Hepatocyte (in vitro differentiated cells): ENCODE measurements at regions not wholly inside any gene's neighbourhood (a gene's known extent, or its start where the extent isn't known, plus 50 kb on each side); places are given as distances from the start of the nearest gene placed in this dataset.

Experiments
- DNase-seq: peaks from one replicate; pipeline ENCODE4 v3.0.0-alpha.2; 2016; ENCODE audit warnings: low spot score
- H2AFZ ChIP-seq: fragments of 200-600 bp; sonication (generic); 2 replicates; pipeline ENCODE4 v1.6.0; 2016; ENCODE audit warnings: antibody characterized with exemption, mild to moderate bottlenecking
- H3K27ac ChIP-seq: fragments of 200-600 bp; sonication (generic); 2 replicates; pipeline ENCODE4 v1.5.1; 2016; ENCODE audit warnings: mild to moderate bottlenecking
- H3K27me3 ChIP-seq: fragments of 200-600 bp; sonication (generic); 2 replicates; pipeline ENCODE4 v1.6.1; 2016
- H3K36me3 ChIP-seq: fragments of 200-600 bp; sonication (generic); replicated peaks from 2 replicates; pipeline ENCODE4 v1.5.1; 2016; ENCODE audit warnings: low read depth; ENCODE audit not compliant: insufficient read depth
- H3K4me1 ChIP-seq: fragments of 200-600 bp; sonication (generic); 2 replicates; pipeline ENCODE4 v1.5.1; 2016; ENCODE audit warnings: mild to moderate bottlenecking, moderate library complexity; ENCODE audit not compliant: insufficient read depth
- H3K4me2 ChIP-seq: fragments of 200-600 bp; sonication (generic); 2 replicates; pipeline ENCODE4 v1.6.0; 2016
- H3K4me3 ChIP-seq: fragments of 200-600 bp; sonication (generic); 2 replicates; pipeline ENCODE4 v1.5.1; 2016; ENCODE audit warnings: mild to moderate bottlenecking
- H3K79me2 ChIP-seq: fragments of 200-600 bp; sonication (generic); 2 replicates; pipeline ENCODE4 v1.6.0; 2017; ENCODE audit warnings: mild to moderate bottlenecking
- H3K9me2 ChIP-seq: fragments of 200-600 bp; sonication (generic); replicated peaks from 2 replicates; pipeline ENCODE4 v1.6.0; 2017; ENCODE audit warnings: mild to moderate bottlenecking; ENCODE audit not compliant: insufficient read depth
- H3K9me3 ChIP-seq: fragments of 200-600 bp; sonication (generic); 2 replicates; pipeline ENCODE4 v1.5.1; 2016; ENCODE audit warnings: low read depth, mild to moderate bottlenecking
- H4K20me1 ChIP-seq: fragments of 200-600 bp; sonication (generic); 2 replicates; pipeline ENCODE4 v1.6.0; 2016; ENCODE audit warnings: mild to moderate bottlenecking; ENCODE audit not compliant: insufficient read depth, poor library complexity, severe bottlenecking
- CTCF ChIP-seq: fragments of 200-600 bp; sonication (generic); IDR thresholded peaks from 2 replicates; pipeline ENCODE4 v1.5.1; 2016; ENCODE audit warnings: antibody characterized with exemption, mild to moderate bottlenecking; ENCODE audit not compliant: poor library complexity
- EZH2 ChIP-seq: fragments of 200-600 bp; sonication (generic); IDR thresholded peaks from 2 replicates; pipeline ENCODE4 v1.6.1; 2016; ENCODE audit warnings: antibody characterized with exemption, mild to moderate bottlenecking, borderline replicate concordance
- EZH2phosphoT487 ChIP-seq: fragments of 200-600 bp; sonication (generic); IDR thresholded peaks from one replicate; pipeline ENCODE4 v1.6.1; 2018; ENCODE audit warnings: antibody characterized with exemption, mild to moderate bottlenecking, low read depth, moderate library complexity; ENCODE audit not compliant: unreplicated experiment, severe bottlenecking
- WGBS: methylation state at CpG from one replicate; pipeline ENCODE4 v1.1.6; 2016; ENCODE audit warnings: low lambda C conversion rate; ENCODE audit errors: missing lambda C conversion rate; 5-methylcytosine and 5-hydroxymethylcytosine counted together

DNA sequence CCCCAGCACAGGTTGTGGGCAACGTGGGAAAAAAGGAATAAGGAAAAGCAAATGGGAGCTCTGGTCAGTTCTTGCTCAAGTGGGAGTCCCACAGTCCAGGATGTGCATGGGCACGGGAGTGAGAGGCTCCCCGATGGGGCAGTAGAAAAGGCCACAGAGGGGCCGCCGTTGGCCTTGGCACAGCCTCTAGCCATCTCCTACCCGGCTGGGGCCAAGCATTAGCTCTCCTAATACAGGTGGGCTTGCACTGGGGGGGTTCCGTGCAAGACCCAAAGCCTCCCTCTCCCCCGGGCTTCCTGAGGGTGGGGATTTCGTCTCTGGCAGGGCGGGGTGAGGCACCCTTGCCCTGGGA is 212.2 kb upstream of the MVB12B start:
- no peak overlapping the region for H3K4me3 ChIP-seq

GRCh38 chr9:126114850-126115460 is 211.7 kb upstream of the MVB12B start:
- no peaks in the 10 kb centered on the region for H3K9me2 ChIP-seq
- no peaks in the 10 kb centered on the region for H3K4me1 ChIP-seq
- no peak overlapping the region for H3K4me2 ChIP-seq
- TF ChIP-seq EZH2, result no peak
- TF ChIP-seq CTCF, result no peak
- no peak for TF ChIP-seq EZH2phosphoT487
- 92% methylated on average over 12 of the region's 12 CpGs for WGBS
- H3K4me3 ChIP-seq, result no peak overlapping the region
- no peaks in the 10 kb centered on the region for H3K36me3 ChIP-seq
- H4K20me1 ChIP-seq, result no peaks in the 10 kb centered on the region
- H2AFZ ChIP-seq, result no peak overlapping the region
- peaks cover 9% of the 10 kb centered on the region for H3K27me3 ChIP-seq
- H3K79me2 ChIP-seq, result no peaks in the 10 kb centered on the region
- H3K27ac ChIP-seq, result no peak overlapping the region
- DNase-seq, result no peak
- H3K9me3 ChIP-seq, result no peaks in the 10 kb centered on the region

More for the DNA sequence above, 212.2 kb upstream of the MVB12B start:
- Histone ChIP-seq H3K27me3 (peaks cover 9% of the 10 kb centered on the region), H3K9me2 (no peaks in the 10 kb centered on the region), H2AFZ (no peak overlapping the region), H4K20me1 (no peaks in the 10 kb centered on the region), H3K27ac (no peak overlapping the region), H3K4me2 (no peak overlapping the region), H3K9me3 (no peaks in the 10 kb centered on the region), H3K36me3 (no peaks in the 10 kb centered on the region), H3K79me2 (no peaks in the 10 kb centered on the region), H3K4me1 (no peaks in the 10 kb centered on the region)
- DNase-seq, result no peak
- 79% methylated on average over 10 of the region's 10 CpGs for WGBS
- TF ChIP-seq EZH2, result no peak
- no peak for TF ChIP-seq EZH2phosphoT487
- no peak for TF ChIP-seq CTCF

GRCh38 chr9:126116351-126117157 is 210.1 kb upstream of the MVB12B start:
- Histone ChIP-seq H3K4me3 (no peak overlapping the region), H3K36me3 (no peaks in the 10 kb centered on the region), H3K4me2 (no peak overlapping the region), H3K27me3 (peaks cover 9% of the 10 kb centered on the region), H2AFZ (no peak overlapping the region), H3K9me2 (no peaks in the 10 kb centered on the region), H4K20me1 (no peaks in the 10 kb centered on the region), H3K4me1 (no peaks in the 10 kb centered on the region), H3K9me3 (no peaks in the 10 kb centered on the region), H3K79me2 (no peaks in the 10 kb centered on the region), H3K27ac (no peak overlapping the region)
- DNase-seq, result no peak
- TF ChIP-seq EZH2phosphoT487 (no peak), EZH2 (no peak), CTCF (no peak)
- 89% methylated on average over 17 of the region's 17 CpGs for WGBS
